GM18507 (cell line): ENCODE measurements at regions not wholly inside any gene's neighbourhood (a gene's known extent, or its start where the extent isn't known, plus 50 kb on each side); places are given as distances from the start of the nearest gene placed in this dataset.
"Not testable (repeated sequence)": the region's sequence is repeated elsewhere in the genome, so short reads cannot be mapped to it uniquely, and the experiment has no call there.

Experiments
- DNase-seq: peaks from one replicate; pipeline ENCODE4 v3.0.0; 2011; ENCODE audit warnings: low read depth; ENCODE audit not compliant: insufficient read length; ENCODE audit errors: extremely low spot score
- FAIRE-seq: peaks from 2 replicates; lab custom pipeline; 2011; peaks lifted over from hg19 to GRCh38; lab: Jason Lieb, UNC

- not testable (repeated sequence) for DNase-seq
- FAIRE-seq: peak; percentile 41
Measured at GRCh38 chr12:9543341-9543740, 64.4 kb downstream of the KLRB1 start.

GRCh38 chr12:9542827-9543226 lies 64.9 kb downstream of the KLRB1 start:
- DNase-seq: not testable (repeated sequence)
- FAIRE-seq: peak; percentile 69

- DNase-seq, FAIRE-seq: not testable (repeated sequence)
Measured at GRCh38 chr12:9515925-9516324, 91.8 kb downstream of the KLRB1 start.

- not testable (repeated sequence) for DNase-seq
- peak; percentile 52 for FAIRE-seq
Measured at GRCh38 chr12:9512695-9513094, 95.0 kb downstream of the KLRB1 start.

DNA sequence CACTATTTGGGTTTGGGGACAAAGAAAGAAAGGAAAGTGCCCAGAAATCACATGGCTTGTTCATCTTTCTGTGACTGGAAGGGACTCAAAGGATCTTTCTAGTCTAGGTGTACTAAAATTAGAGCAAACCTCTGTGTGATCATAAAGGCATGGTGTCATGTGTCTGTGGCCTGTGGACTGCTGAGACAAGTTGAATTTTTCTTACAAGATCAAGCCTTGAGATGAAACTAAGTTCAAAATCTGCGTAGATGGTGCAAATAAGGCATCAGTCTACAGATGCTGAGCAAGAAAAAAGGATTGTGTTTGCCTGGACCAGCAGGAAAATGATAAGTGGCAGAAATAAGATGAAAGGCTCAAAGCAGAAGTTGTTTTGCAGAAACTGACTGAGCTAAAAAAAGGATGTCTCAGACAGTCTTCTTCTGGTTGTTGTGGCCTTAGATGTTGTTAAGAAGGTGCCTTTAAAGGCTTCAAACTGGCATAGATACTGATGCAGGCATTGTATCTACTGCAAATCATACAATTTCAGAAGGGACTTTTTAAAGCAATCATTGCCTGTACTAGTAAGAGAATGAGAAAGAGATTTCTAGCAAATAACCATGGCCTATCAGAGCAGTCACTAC lies 97.2 kb downstream of the KLRB1 start:
- not testable (repeated sequence) for FAIRE-seq, DNase-seq

DNA sequence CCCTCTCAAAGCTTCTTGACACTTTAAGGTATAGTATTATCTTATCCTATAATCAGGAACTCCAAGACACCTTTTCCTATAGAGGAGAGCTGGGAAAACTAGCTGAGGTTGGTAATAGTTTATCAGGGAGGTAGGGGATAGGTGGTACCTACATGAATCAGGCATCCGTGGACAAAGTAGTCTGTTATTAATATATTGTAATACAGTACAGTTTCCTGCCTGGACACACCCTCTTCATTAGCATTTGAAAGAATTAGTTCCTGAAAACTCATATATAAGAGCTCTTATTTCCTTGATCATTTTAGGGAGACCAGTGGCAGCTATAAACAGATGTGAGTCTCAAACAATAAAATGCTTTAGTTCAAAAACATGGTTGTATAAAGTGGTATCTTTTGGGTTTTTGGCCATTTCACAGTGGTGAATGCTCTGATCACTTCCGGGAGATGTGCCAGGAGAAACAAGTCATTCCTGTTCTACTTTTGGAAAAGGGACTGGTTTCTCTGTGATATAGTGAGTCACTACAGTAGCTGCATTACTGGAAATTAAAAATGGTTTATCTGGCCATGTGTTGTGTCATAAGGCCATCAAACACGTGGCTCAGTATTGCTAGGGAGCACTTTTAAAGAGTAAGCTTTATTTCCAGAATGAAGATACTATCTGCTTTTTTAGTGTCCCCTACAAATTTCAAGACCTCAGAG lies 98.1 kb downstream of the KLRB1 start:
- DNase-seq: no peak
- no peak for FAIRE-seq

- DNase-seq (no peak), FAIRE-seq (no peak)
Measured at GRCh38 chr12:9506746-9507145, 101.0 kb downstream of the KLRB1 start.

DNA sequence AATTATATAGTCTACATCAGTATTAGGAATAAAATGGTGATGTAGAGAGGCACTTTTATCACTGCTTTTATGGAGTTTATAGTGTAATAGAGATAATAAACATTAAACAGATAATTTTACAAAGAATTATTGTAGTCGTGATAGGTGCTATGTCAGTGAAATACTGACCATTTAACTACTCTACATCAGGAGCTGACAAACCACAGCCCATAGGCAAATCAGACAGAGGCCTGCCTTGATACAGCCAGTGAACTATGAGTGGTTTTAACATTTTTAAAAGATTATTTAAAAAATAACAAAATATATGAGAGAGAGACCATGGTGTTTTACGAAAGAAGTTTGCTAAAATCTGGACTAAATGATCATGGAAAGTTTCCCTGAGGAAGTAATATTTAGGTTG lies 104.3 kb downstream of the KLRB1 start:
- DNase-seq, FAIRE-seq: not testable (repeated sequence)

- not testable (repeated sequence) for DNase-seq, FAIRE-seq
Measured at GRCh38 chr12:9502845-9503244, 104.9 kb downstream of the KLRB1 start.

- peak; percentile 90 for FAIRE-seq
- DNase-seq: not testable (repeated sequence)
Measured at GRCh38 chr12:9493325-9493724, 114.4 kb downstream of the KLRB1 start.

DNA sequence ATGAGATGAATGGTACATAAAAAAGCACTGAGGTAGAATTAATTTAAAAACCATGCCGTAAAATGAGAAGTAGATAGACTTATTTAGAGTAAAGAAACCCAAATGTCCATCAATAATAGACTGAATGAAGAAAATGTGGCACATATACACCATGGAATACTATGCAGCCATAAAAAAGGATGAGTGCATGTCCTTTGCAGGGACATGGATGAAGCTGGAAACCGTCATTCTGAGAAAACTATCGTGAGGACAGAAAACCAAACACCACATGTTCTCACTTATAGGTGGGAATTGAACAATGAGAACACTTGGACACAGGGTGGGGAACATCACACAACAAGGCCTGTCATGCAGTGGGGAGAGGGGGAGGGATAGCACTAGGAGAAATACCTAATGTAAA lies 126.4 kb downstream of the KLRB1 start:
- DNase-seq, FAIRE-seq: not testable (repeated sequence)

DNA sequence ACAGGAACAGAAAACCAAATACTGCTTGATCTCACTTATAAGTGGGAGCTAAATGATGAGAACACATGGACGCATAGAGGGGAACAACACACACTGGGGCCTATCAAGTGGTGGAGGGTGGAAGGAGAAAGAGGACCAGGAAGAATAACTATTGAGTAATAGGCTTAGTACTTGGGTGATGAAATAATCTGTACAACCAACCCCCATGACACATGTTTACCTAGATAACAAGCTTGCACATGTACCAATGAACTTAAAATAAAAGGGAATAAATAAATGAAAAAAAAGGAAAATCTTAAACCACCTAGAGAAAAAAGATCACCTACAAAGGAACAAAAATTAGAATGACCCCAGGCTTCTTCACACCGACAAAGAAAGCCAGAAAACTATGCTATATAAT lies 133.5 kb downstream of the KLRB1 start:
- not testable (repeated sequence) for FAIRE-seq

DNA sequence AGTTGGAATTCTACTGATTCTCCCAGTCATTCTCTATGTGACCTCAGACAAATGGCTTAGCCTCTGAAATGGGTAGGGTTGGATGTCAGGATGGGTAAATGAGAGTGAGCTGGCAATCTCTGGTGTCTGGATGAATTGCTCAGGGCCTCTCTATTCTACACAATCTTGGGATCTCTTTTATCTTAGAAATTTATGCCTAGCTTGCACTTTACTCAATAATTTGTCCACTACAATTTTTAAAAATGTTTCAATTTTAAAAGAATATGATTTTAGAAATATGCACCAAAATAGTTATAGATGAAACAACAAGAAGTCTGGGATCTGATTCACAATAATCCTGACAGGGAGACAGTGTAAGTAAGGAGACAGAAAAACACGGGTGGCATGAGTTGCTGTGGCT lies 134.1 kb downstream of the KLRB1 start:
- not testable (repeated sequence) for FAIRE-seq, DNase-seq

More for the DNA sequence above, 133.5 kb downstream of the KLRB1 start:
- not testable (repeated sequence) for DNase-seq

- DNase-seq, FAIRE-seq: not testable (repeated sequence)
Measured at GRCh38 chr12:9471501-9471900, 136.2 kb downstream of the KLRB1 start.

DNA sequence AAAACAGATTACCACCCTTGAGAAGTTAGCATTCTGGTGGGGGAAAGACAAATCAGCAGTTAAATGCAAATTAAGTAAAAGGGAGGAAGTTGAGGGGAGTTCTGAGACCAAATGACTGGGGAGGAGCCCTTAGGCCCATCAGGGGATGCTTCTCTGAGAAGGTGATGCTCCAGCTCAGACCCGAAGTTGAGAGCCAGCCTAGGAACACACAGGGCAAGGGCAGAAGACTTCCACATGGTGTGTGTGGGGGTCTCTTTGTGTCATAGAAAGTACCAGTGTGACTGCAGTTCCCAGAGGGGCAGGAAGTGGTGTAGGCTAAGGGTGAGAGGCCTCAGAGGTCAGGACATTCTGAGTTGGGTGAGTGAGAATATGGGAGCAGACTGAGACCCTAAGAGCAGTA lies 137.3 kb downstream of the KLRB1 start:
- not testable (repeated sequence) for DNase-seq
- FAIRE-seq: peak; percentile 59

GRCh38 chr12:9469956-9470355 lies 137.8 kb downstream of the KLRB1 start:
- peak; percentile 46 for FAIRE-seq
- DNase-seq: not testable (repeated sequence)

DNA sequence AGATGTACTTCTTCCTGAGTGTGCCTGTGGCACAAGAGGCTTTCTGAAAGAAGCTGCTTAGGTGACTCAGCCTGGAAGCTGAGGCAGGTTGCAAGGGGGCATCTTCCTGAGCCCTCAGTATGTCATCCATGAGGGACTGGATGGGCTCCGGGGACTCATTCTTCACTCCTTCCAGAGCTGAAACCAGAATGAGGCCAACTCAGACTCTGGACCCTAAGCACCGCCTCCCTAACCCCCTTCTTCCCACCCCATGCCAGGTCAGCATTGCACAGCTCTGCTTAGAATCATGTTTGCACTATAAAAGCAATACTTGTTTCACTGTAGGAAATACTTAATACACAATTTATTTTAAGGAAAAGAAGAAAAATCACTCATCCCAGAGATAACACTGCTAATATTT lies 138.3 kb downstream of the KLRB1 start:
- not testable (repeated sequence) for DNase-seq, FAIRE-seq

DNA sequence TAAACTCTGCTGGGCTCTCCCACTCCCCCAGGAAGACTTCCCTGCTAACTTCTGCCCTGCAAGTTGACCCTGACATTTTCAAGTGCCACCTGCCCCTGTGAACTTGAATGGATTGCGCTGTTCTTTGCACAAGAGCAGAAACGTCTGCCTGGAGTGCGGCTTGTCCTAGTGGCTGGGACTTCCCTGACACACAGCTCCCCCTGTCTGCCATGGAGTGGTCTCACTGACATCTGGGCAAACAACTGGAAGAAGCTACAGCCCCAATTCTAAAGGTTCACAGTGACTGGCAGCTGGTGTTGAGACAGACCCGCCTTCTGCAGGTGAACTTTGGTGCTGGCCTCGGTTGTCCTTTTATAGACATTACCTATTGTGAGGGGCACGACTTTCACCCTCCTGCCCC lies 138.7 kb downstream of the KLRB1 start:
- FAIRE-seq: peak; percentile 50
- not testable (repeated sequence) for DNase-seq

DNA sequence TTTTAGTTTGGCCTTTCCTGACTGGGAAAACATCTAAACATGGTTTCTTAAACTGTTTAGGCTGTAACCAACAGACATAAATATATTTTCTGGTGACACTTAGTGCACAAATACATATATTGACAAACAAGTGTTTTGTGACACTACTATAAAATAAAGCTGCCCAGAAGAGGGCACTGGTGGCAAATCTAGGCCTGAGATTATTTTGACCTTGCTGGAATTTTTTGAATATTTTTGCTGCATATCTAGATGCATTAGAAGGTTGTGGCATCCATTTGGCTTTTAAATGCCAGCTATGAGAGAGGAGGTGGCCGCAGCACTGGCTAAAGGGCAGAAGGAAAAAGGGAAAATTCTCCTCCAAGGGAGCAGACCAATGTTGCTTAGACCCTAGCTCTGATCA lies 139.6 kb downstream of the KLRB1 start:
- DNase-seq: not testable (repeated sequence)
- FAIRE-seq: peak; percentile 5

- FAIRE-seq: no peak
Measured at GRCh38 chr12:9464408-9464807, 143.3 kb downstream of the KLRB1 start.

DNA sequence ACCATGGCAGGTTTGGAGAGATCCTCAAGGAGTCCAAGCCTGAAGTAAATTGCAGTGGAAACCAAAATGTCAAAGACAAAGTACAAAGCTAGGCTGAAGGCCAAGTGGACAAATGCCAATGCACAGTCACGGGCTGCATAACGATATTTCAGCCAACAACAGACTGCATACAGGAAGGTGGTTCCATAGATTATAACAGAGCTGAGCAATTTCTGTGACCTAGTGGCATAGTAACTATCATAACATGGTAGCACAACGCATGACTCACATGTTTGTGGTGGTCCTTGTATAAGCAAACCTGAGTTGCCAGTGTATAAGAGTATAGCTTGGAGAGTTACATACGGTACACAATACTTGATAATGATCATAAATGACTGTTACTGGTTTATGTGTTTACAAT lies 152.2 kb downstream of the KLRB1 start:
- DNase-seq, FAIRE-seq: not testable (repeated sequence)

More at GRCh38 chr12:9464408-9464807, 143.3 kb downstream of the KLRB1 start:
- no peak for DNase-seq
